Activated CD4-positive, CD25-positive, alpha-beta regulatory T cell (primary cell): ENCODE measurements at regions not wholly inside any gene's neighbourhood (a gene's known extent, or its start where the extent isn't known, plus 50 kb on each side); places are given as distances from the start of the nearest gene placed in this dataset.

Source experiments
- DNase-seq, 4 experiments: peaks; one replicate each; lab custom pipeline; 2025; lab: John Stamatoyannopoulos, UW

DNA sequence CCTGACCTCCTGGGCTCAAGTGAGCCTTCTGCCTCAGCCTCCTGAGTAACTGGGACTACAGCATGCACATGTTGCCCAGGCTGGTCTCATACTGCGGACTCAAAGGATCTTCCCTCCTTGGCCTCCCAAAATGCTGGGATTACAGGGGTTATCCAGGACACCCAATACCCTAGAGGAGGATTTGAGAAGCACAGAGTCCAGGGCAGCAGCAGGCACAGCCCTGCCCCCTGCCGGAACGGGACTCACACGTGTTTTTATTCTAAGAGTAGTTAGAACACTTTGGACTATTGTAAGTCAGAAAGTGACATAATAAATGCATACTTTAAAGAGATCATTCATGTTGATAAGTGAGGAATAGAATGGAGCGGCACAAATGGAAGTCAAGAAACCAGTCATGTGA is 80.2 kb downstream of the C6orf118 start:
- DNase-seq, result no peak

- no peak for DNase-seq
These were observed 81.6 kb downstream of the C6orf118 start for GRCh38 chr6:165227644-165228329.

- no peak for DNase-seq
These were observed 85.7 kb downstream of the C6orf118 start for GRCh38 chr6:165223736-165224135.

DNA sequence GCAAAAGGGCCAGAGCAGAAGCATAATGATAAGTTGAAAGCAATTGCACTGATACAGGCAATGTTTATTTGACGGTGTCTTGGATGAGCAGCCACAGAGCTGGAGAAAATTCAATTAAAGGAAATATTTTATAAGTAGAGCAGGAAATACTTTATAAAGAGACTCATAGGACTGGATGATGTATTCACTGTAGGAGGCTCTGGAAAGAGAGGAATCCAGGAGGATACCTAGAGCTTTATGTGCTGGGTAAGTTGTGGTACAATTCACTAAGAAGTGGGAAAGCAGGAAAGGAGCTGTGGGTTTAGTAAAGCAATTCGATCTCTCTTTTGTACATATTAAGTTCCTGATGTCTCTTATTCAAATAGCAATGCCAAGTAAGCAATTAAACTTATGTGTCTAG is 86.3 kb downstream of the C6orf118 start:
- DNase-seq, result no peak

DNA sequence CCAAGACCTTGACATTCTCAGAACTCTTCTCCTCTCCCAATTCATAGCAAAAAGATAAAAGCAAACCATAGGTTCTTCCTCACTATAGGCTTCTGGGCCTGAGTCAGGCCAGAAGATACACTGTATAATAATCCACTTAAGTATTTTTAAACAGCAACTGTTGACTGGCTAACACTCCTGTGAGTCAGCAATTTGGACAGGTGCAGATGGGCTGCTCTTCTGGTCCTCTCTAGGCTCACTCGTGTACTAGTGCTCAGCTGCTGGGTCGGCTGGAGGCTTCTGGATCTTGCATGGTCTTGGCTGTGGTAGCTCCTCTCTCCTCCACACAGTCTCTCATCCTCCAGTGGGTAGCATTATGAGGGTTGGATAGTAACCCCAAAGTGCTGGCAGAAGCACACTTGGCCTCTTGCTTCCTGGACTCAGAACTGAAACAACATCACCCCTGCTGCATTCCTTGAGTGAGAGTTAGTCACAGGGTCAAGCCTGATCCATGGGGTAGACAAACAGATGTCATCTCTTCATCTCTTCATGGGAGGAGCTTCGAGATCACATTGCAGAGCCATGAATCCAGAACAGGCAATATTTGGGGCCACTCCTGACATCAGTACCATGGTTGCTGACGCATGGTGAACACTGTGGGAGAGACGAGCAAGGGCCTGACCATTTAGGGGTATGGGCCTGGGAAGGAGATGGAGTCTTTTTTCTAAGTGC is 86.9 kb downstream of the C6orf118 start:
- DNase-seq, result no peak

DNA sequence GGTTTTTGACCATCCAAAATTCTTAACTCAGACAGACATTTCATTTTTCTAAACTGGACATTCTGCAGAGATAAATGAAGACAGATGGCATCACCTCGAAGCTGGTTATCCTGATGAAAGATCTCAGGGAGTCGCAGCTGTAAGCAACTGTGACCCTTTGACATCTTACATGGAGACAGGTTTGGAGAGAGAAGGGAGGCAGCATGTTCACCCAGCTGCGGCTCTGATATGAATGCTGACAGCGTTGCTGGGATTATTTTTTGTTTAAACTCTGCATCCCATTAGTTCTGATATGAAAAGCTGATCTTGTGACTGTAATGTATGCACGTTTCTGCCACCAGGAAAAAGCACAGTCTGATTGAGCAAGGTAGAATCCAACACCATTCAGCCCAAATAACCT is 89.4 kb downstream of the C6orf118 start:
- no peak for DNase-seq

DNA sequence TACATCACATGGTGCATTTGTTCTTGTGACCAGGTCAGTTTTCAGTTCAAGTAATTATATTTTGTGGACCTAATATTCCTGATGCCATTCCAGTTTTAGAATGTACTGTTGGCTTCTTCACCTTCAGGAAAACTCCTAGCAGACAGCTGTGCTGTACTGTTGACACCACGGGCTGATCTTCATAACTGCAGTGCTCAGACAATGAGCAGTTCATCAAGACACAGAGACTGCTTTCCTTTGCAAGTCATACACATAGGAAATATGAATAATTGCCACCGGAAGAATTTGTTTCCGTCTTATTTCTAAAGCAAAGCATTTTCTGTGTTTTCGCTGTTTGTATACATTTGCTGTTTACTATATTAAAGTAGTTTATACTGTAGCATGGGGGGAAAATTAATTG is 89.8 kb downstream of the C6orf118 start:
- no peak for DNase-seq

DNA sequence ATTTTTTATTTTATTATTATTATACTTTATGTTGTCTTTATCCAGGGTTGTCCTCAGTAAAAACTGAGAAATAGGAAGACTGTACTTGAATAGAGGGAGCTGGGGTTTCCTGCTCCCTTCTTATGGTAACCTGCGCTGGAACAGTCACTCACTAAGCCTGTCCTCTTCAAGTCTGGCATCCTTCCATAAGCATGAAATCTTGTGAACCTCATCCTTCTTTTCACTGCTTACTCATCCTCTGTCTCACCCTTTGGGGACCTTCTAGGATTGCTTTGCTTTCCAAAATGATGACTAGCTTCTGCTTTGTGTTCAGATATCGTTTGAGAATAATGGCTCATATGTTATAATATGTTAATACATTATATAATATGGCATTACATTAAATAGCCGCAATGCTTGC is 90.6 kb downstream of the C6orf118 start:
- no peak for DNase-seq

- DNase-seq, result no peak
These were observed 102.6 kb downstream of the C6orf118 start for GRCh38 chr6:165206798-165207197.

DNA sequence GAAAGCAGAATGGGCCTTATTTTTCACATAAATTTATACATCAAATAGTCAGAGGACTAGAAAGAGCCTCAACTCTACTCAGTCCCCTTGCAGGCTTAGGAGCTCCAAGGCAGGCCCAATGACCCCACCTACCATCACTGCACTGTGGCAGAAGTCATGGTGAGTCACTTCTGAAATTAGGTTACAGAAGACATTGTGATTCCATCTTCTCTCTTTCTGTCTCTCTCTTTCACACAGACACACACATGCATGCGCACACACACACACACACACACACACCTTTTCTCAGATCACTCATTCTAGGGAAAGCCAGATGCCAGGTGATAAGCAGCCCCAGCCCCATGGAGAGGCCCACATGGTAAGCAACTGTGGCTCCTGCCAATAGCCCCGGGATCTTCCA is 103.8 kb downstream of the C6orf118 start:
- no peak for DNase-seq

DNA sequence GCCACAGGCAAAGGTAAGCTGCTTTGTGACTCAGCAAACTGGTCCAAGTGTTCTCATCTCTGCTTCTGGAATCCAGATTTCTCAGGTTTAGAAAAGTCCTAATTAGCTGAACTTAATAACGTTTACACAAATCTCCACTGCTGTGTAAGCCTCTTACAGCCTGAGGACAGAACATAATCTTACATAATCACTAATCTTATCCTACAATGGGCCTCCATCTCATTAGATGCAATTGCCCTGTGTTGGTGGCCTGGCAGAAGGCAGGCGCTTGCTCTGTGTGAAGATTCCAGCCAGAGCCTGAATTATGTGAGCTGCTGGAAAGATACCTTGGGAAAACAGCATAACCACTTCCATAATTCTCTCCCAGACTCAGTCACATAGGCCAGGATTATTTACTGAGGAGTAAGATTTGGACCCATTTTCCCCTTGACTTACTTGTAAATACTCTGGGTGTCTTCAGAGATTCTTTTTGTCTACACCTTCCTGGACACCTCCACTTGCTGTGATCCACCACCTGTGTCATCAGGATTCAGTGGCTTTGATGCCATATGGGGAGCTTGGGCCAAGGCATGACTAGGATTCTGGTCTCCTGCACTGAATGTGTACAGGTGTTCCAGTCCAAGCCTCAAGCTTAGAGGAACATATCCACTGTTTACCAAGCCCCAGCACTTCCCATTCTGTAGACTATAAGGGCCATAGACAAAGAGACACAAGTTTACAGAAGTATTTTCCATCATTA is 104.4 kb downstream of the C6orf118 start:
- no peak for DNase-seq

DNA sequence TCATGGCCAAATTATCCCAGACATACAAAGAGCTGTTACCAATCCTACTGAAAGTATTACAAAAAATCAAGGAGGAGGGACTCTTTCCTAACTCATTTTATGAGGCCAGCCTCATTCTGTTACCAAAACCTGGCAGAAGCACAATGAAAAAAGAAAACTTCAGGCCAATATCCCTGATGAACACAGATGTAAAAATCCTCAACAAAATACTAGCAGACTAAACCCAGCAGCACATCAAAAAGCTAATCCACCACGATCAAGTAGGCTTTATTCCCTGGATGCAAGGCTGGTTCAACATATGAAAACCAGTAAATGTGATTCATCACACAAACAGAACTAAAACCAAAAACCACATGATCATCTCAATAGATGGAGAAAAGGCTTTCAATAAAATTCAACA is 109.2 kb downstream of the C6orf118 start:
- DNase-seq, result no peak

DNA sequence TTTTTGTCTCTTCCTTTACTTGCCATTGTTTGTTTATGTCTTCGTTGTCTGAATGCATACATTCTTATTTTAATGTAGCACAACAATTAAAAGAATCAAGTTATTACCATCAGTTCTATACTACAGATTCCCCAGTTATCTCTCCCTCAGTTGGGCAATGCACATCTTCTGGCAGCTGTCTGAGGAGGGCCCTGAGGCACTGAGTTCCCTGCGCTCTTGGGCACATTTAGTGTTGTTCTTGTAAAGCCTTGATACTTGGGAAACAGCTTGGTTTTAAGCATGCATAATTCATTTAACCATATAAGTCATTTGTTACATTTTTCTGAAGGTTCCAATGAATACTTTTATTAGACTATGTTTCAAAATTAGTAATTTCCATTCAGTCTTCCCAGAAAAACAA is 117.9 kb downstream of the C6orf118 start:
- DNase-seq, result no peak

DNA sequence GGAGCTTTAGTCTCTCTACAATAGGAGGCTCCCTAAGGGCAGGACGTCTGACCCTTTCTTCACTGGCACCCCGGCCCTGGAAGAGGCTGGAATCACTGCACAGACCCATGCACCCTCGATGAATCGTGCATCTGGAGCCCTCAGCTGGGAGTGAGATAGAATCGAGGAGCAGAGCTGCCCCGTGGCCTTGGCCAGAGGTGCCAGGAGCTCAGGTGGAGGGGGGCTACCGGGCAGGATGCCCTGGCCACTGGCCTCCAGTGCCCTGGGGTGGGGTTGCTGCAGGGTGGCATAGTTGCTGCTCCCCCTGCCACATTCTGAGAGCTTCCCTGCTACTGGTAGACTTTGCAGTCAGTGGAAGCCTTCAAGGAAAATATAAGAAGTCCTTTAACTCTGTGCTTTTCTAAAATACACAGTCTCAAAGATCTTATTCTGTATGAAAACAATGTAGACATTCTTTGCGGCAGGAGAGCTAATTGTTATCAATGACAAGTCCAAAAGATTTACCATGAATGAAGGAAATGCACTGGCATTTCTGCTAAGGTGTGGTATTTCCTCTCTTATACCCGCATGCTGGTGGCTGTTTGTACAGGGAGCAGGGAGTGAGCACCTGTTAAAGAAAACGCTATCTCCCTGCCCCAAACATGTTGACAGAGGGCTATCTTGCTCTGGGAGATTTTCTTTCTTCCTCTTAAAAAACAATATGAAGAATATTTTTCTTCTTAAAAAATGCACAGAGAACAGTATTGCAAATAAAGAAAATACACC is 122.8 kb downstream of the C6orf118 start:
- DNase-seq, result no peak

- no peak for DNase-seq
These were observed 123.4 kb downstream of the C6orf118 start for GRCh38 chr6:165186041-165186440.

- DNase-seq, result no peak
These were observed 125.0 kb downstream of the C6orf118 start for GRCh38 chr6:165184192-165184979.

- DNase-seq, result no peak
These were observed 125.8 kb downstream of the C6orf118 start for GRCh38 chr6:165183496-165184140.

DNA sequence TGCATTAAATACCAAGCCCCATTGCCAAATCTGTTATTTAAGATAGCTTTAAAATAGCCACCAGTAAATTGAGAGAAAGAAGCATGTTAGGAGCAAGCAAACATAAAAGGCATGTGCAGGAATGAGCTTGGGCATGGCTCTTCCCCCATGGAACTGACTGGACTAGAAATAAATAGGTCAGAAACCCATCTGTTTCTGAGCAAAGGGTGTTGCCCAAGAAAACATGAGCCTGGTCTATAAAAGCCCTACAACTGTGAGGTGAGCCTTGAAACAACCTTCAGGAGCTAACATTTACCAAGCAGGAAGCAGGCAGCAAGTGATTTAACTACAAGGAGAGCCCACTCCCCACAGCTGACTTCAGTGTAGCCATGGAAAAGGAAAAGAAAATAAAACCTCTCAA is 126.3 kb downstream of the C6orf118 start:
- DNase-seq, result no peak

- no peak for DNase-seq
These were observed 127.4 kb downstream of the C6orf118 start for GRCh38 chr6:165181951-165182414.

- DNase-seq, result no peak
These were observed 131.3 kb downstream of the C6orf118 start for GRCh38 chr6:165178056-165178455.

- no peak for DNase-seq
These were observed 135.9 kb downstream of the C6orf118 start for GRCh38 chr6:165173484-165173883.
